ACHN (cell line): ENCODE measurements at regions not wholly inside any gene's neighbourhood (a gene's known extent, or its start where the extent isn't known, plus 50 kb on each side); places are given as distances from the start of the nearest gene placed in this dataset.

Experiments
- DNase-seq: peaks from one replicate; pipeline ENCODE4 v3.0.0-alpha.2; 2015
- in situ Hi-C: cut with HindIII; loops from 2 replicates; pipeline ENCODE4 v1.10.0; 2017; ENCODE audit warnings: low sequenced_read_pairs, low pct_ligation_motif_present, low pct_unique_long_range_greater_than_20kb

DNA sequence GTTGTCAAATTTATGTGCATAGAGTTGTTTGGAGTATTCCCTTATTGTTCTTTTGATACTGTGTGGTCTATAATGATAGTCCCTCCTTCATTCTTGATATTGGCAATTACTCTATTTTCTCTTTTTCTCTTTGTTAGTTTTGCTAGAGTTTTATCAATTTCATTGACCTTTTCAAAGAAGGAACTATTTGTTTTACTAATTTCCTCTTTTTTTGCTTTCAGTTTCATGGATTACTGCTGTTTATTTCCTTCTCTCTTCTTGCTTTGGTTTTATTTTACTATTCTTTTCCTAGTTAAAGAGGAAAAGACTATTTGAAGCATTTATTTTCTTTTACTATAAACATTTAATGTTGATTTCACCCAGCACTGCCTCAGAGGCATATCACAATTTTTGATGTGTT lies 250.9 kb upstream of the PELI2 start:
- DNase-seq, result no peak
- in situ Hi-C loops, result no loop called here

DNA sequence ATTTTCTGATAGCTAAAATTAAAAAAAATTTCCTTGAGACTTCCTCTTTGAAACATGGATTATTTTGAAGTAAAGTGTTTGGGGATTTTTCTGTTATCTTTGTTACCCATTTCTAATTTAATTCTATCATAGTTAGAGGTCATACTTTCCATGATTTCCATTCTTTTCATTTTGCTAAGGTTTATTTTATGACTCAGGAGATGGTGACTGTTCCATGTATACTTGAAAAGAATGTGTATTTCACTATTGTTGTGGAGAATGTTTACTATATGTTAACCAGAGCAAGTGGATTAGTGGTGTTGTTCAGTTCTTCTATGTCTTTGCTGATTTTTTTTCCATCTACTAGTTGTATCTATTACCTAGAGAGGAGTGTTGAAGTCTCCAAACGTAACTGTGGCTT lies 250.5 kb upstream of the PELI2 start:
- no peak for DNase-seq
- in situ Hi-C loops, result no loop called here

DNA sequence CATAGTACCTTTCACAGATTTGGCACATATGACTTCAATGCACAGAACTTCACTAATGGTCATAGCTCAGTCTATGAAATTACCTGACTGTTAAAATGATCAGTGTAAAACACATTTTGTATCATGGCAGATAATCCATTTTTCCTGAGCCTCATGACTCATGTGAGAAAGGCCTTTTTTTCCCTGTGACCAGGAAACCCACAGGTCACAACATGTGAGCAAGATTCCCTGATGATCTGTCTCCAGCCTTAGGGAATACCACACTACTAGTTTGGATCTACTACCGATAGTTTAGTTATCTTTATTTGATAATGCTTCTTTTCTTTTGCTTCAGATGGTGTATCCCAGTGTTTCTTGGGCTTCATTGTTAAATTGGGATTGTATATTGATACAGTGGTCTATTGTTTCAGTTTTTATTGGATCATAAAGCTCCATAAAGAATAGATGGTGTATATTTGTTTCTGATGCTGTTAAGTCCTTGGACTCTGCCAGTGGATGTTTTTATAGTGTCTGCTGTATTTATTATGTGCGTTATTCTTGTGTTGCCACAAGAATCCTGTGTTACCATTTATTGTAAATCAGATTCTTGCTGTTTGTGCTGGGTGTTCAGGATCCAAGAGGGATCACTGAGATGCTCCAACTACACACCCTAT lies 248.7 kb upstream of the PELI2 start:
- in situ Hi-C loops, result no loop called here
- DNase-seq, result no peak

DNA sequence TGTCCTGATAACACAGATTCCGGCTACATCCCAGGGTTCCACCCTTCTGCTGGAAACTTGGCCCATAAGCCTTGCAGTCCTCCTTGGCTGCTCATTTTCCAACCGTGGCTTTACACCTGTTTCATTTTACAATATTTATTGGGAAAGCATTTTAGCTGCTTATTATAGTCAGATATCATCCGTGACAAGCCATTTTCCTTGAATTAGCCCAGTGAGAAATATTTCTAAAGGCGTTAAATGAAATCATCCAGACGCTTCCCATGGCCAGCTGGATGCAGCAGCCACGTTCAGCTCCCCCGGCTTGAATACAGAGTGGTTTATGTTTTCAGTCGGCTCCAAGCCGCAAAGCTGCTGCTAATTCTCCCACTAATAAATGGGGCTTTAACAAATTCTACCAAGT lies 245.0 kb upstream of the PELI2 start:
- in situ Hi-C loops, result no loop called here
- DNase-seq, result no peak

DNA sequence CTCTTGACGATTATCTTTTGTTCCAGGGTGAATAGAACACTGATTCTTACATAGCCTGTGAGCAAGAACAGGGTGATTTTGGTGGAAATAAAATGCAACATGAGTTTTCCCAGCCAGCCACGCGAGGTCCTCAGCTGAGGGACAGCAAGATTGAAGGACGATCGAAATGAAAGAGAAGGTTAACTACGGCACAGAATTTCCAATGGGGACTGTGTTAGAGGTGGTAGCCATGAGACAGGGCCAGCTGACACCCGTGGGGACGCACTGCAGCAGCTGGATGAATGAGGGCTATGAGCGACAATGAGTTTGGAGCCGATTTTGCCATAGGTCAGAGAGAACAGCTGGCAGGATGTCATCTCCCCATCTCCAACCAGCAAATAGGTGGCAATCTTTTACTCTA lies 243.4 kb upstream of the PELI2 start:
- DNase-seq, result no peak
- in situ Hi-C loops, result no loop called here

DNA sequence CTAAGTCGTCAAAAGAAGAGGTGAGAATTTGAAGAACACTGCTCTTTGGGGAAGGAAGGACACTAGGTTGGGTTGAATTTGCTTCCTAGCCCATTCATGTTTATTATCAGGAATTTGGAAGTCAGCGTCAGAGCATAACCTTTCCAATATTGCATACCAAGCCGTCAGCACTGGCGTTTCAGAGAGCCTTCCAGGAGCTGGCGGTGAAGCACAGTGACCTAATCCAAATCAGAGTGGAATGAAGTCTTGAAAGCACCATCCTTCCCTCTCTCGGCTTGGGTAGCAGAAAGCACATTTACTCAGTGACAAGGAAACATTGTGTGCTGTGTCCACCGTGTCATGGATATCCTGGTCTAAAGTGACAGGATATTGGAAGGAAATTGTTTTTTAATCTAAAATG lies 240.3 kb upstream of the PELI2 start:
- DNase-seq, result no peak
- in situ Hi-C loops, result no loop called here

DNA sequence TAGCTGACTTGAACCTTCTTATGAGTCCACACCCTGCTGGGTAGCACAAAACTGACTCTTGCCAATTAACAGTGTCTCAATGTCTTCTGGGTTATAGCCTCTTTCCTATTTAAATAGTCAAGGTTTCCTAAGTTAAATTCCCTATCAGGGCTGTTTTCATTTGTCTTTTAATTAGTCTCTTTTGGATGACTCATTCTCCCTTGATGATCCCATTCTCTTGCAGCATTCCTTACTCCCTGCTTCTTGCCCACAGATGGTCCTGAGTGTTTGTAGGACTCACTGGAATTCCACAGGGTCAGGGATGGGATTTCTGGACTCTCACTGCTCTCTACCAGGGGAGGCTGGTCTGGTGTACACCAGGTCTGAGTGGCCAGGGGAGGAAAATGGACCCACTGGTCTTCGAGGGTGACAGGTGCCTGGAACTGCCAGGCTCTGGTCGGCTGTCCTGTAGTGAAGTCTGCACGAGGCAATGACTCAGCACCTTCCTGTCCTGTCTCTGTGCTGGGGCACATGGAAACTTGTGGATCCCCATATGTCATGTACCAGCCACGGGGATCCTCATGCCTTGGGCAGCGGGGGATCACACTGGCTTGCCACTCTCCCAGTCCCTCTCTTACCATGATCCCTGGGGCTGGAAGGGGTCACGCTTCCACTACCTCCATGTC lies 236.5 kb upstream of the PELI2 start:
- no peak for DNase-seq
- in situ Hi-C loops, result no loop called here

DNA sequence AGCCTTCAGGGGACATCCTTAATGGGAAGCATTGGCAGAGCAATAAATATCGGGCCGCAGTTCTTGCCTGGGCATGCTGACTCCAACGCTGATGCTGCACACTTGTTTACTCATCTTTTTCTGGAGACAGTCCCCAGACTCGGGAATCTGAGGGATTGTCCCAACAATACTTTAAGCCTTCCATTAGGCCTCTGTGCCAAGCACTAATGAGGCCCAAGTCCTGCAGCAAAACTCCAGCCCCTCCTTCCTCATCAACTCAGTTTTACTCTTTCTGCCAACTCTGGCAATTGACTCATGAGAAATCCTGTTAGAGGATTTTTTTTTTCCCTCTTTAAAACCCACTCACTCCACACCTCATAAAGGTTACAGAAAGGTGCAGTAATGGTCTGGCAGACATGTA lies 233.4 kb upstream of the PELI2 start:
- DNase-seq, result no peak
- in situ Hi-C loops, result no loop called here

DNA sequence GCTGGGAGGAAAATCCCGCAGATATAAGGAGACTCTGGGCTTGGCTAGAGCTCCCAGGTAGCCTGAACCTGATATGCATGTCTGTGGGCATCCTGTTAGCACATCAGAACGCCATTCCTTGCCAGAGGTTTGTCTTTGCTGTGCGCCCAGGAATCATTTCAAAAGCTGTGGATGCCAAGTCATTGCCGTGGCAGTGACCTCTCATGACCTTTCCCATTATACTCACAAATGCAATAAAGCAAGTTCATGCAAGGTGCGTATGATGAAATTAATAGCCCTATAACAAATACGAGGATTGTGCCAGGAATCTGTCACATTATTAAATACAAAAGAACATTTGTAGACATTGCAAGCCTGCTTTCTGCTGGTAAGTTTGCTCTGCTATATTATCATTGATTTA lies 229.1 kb upstream of the PELI2 start:
- in situ Hi-C loops, result no loop called here
- DNase-seq, result no peak

DNA sequence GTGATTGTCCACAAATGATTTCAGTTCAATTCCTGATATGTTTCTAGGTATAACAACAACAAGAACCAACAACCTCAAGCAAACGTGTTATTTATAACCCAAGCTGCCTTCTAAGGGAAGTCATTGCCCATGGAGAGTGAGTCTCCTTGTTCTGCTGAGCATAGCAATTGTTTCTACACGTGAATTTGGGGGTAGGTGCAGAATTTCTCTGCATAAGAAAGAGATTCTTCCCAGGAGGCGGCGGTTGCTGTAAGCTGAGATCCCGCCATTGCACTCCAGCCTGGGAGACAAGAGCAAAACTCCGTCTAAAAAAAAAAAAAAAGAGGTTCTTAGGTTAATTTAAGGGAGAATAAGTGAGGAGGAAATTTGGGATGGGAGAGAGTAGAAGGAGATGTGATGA lies 226.5 kb upstream of the PELI2 start:
- DNase-seq, result no peak
- in situ Hi-C loops, result no loop called here

DNA sequence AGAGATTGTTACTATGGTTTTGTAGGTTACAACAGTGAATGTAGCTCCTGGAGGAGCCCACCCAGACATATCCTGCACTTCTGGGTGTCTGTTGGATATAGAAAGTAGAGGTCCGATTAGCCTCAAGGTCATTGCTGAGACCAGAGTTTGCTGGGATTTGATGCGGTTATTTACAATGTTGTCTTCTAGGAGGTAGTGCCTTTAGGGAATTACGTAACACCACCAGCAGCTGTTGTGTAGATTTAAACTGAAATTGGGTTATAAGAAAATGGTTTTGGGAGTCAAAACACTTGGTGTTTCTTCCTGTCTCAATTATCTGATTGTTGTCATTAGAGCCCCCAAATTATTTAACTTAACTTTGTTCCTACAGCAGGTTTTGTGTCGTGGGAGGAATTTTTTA lies 225.3 kb upstream of the PELI2 start:
- no peak for DNase-seq
- in situ Hi-C loops, result no loop called here

DNA sequence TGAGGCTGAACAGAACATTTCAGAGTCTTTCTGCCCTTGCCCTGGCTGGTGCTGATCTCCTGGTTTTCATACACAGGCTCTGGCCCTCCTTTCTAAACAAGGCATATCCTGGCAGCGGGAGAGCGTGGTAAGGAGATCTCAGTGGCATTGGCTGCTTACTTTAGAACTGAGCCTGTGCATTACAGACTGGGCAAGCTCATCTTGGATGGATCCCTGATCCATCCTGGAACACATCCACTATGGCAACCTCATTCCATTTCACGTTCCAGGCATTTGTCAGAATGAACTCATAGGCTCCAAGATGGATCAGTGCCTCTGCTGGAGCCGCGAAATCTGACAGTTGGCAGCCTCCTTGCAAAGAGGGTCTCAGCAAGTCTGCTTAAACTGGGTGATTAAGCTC lies 224.5 kb upstream of the PELI2 start:
- in situ Hi-C loops, result no loop called here
- no peak for DNase-seq

DNA sequence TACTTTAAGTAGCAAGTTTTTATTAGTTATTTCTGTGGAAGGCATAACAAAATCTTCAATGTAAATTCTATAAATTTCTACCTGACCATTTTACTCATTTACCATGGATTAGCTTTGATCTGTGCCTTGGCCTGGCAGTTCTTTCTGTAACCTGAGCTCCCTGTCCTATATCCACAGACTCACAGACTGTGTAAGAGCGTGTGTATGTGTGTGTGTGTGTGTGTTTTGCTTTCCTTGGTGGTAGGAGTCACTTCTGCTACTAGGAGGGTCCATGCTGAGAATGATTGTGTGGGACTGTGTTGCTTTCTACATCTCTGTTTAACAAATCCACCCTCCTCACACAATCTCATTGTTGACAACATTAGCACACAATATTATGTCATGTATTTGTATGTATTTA lies 221.2 kb upstream of the PELI2 start:
- in situ Hi-C loops, result no loop called here

DNA sequence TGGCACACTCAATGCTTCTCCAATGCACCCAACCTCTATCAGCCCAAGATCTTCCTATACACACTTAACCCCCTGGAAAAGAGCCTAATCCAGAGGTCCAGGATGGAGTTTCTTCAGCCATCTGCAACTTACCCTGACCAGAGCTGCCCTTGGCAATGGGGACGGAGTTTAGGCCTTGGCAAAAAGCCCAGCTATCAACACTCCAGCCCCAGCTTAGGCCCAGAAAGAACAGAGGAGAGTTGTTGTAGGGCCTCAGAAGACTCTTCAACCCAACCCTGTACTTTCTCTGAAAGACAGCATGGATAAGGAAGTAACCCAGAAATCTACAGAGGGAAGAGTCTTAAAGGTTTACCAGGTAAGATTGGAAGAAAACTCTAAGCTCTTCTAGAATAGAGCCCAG lies 219.3 kb upstream of the PELI2 start:
- in situ Hi-C loops, result no loop called here
- DNase-seq, result no peak

More for the DNA sequence above, 221.2 kb upstream of the PELI2 start:
- no peak for DNase-seq

DNA sequence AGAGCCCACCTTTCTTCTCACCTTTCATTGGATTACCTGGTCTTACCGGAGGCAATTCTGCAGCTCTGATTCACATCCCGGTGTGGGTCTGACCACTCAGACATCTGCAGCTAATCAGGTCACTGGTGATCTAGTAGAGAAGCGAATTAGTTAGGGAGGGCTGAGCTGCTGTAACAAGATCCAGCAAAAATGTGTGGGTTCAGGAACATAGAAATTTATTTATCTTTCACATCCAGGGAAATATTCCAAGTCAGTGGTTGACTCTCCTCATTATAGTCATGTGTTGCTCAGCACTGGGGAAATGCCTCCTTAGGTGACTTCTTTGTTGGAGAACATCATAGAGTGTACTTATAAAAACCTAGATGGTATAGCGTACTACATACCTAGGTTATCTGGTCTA lies 218.7 kb upstream of the PELI2 start:
- in situ Hi-C loops, result no loop called here
- DNase-seq, result no peak

DNA sequence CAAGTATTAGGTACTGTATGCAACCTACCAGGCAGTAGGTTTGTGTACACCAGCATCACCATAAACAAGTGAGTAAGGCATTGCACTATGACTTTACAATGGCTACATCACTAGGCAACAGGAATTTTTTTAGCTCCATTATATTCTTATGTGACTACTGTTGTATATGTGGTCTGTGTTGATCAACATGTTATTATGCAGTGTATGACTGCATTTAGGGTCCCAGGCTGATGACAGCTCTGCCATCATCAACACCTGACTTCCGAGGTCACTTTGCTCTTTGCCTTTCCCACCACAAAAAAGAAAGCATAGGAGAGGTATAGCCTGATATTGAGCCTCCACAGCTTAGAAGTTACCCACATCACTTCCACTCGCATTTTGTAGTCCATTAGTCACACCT lies 217.5 kb upstream of the PELI2 start:
- no peak for DNase-seq

DNA sequence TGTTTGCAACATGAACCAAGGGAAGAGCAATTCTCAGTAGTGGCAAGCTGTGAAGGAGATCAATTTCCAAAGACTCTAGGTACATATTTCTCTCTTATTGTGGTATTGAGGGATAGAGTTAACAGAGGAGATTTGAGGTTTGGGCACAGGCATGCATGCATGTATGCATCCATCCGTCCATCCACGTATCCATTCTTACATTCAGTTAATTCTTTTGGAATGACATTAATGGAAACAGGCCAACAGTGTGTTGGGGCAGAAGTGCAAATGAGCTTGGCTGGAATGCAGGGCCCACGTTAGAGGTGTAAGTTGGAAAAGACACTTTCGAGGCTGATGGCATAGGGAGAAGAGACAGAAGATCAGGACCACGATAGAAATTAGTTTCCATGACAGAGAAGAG lies 216.9 kb upstream of the PELI2 start:
- in situ Hi-C loops, result no loop called here
- DNase-seq, result no peak

More for the DNA sequence above, 217.5 kb upstream of the PELI2 start:
- in situ Hi-C loops, result no loop called here

DNA sequence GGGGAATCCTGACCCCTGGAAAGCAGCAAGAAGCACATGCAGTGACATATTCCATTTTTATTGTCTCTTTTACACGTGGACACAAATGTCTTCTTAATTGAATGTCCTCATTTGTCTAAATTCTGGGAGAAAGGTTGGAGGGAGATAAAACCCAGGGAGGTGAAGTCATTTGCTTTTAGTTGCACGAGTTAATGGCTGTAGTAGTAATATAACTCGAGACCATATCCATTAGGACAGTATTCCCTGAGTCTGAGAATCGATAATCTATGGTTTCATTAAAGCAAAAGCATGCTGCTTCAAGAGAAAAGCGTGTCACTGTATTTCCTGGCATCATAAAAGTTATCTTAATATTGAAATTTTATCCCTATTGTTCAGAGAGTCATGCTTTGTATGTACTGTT lies 216.0 kb upstream of the PELI2 start:
- DNase-seq, result no peak
- in situ Hi-C loops, result no loop called here

DNA sequence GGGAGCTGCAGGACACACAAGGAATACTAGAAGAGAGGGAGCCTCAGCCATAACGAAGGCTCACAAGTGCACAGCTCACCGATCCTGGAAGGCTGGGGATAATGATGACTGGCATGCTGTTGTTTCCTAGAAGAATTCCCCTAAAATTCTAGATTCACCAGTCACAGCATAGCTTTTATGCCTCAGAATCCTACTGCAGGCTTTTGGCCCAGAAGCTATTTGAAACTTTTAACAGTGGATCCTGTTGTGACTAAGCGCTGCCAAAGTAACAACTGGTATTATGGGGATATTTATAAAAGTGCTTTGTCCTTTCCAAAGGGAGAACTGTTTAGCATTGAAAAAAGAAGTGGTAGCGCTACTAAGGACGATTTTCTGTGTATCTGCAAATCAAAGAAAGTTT lies 214.1 kb upstream of the PELI2 start:
- in situ Hi-C loops, result no loop called here
- no peak for DNase-seq

DNA sequence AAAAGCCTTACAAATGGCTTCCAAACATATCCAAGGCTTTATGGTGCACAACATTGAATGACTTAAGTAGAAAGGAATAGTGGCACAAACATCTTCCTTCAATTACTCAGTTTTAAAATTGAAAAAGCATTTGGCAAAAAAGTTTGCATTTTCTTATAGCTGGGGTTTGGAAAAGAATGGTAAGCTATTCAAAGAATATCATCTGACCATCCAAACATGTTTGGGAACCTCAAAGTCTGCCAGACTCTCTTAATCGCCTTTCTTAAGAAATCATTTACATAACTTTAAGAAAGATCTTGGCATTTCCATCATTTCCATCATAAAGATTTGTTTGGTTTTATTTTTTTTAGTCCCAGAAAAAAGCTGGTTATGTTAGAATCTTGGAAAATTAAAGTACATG lies 210.1 kb upstream of the PELI2 start:
- in situ Hi-C loops, result no loop called here
- no peak for DNase-seq

DNA sequence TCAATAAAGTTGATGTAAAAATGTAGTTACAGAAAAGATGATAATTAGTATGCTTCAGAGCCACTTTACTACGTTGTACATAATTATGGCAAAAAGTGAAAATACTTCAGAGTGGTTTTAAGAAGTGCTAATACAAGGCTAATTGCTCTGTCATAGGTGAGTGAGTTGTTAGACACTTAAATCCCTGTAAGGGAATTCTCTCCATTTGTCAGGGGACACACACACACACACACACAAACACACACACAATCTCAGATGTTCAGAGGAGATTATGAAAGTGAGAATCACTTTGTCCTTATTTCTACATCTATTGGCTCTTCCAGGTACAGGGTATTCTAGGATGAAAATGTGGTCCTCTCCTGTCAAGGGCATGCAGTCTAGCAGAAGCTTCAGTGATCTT lies 208.3 kb upstream of the PELI2 start:
- in situ Hi-C loops, result no loop called here

More for the DNA sequence above, 208.3 kb upstream of the PELI2 start:
- no peak for DNase-seq
